HUES64 (cell line): ENCODE measurements at regions not wholly inside any gene's neighbourhood (a gene's known extent, or its start where the extent isn't known, plus 50 kb on each side); places are given as distances from the start of the nearest gene placed in this dataset.

ENCODE experiments used
- H3K27ac ChIP-seq: 2 replicates; pipeline ENCODE4 v1.7.0; 2013; ENCODE audit warnings: low read depth, low read length, inconsistent platforms
- H3K27me3 ChIP-seq: 2 replicates; pipeline ENCODE4 v1.6.1; 2013; ENCODE audit warnings: mild to moderate bottlenecking, low read length; ENCODE audit not compliant: insufficient read depth
- H3K36me3 ChIP-seq: 2 replicates; pipeline ENCODE4 v1.6.1; 2013; ENCODE audit warnings: mild to moderate bottlenecking, low read length; ENCODE audit not compliant: insufficient read depth
- H3K4me1 ChIP-seq: 2 replicates; pipeline ENCODE4 v1.6.1; 2013; ENCODE audit warnings: mild to moderate bottlenecking, low read length, moderate library complexity; ENCODE audit not compliant: insufficient read depth
- H3K4me3 ChIP-seq: 2 replicates; pipeline ENCODE4 v1.5.1; 2013; ENCODE audit warnings: mild to moderate bottlenecking, low read length, moderate library complexity
- H3K9ac ChIP-seq: 2 replicates; pipeline ENCODE4 v1.6.1; 2013; ENCODE audit warnings: mild to moderate bottlenecking, low read depth, low read length
- H3K9me3 ChIP-seq: 2 replicates; pipeline ENCODE4 v1.6.1; 2013; ENCODE audit warnings: low read depth, low read length; ENCODE audit not compliant: insufficient read depth
- WGBS: fragments of 150-250, 120-280 bp; methylation state at CpG from one replicate; pipeline ENCODE4 v1.1.7; 2013; ENCODE audit warnings: missing lambda C conversion rate; 5-methylcytosine and 5-hydroxymethylcytosine counted together

GRCh38 chrX:69097451-69098236 lies 67.6 kb downstream of the PJA1 start:
- 68% methylated on average over 14 of the region's 14 CpGs for WGBS
- Histone ChIP-seq H3K9ac (no peak overlapping the region), H3K9me3 (no peaks in the 10 kb centered on the region), H3K4me1 (0 out of 2 replicates have a peak, but pooled peaks cover 7% of the 10 kb centered on the region), H3K27ac (no peak overlapping the region), H3K36me3 (no peaks in the 10 kb centered on the region), H3K4me3 (no peak overlapping the region), H3K27me3 (no peaks in the 10 kb centered on the region)

- 81% methylated on average over 7 of the region's 7 CpGs for WGBS
- Histone ChIP-seq H3K9ac (no peak overlapping the region), H3K4me1 (0 out of 2 replicates have a peak, but pooled peaks cover 7% of the 10 kb centered on the region), H3K27me3 (no peaks in the 10 kb centered on the region), H3K4me3 (no peak overlapping the region), H3K27ac (no peak overlapping the region), H3K36me3 (no peaks in the 10 kb centered on the region), H3K9me3 (no peaks in the 10 kb centered on the region)
Measured at GRCh38 chrX:69096963-69097362, 68.3 kb downstream of the PJA1 start.

DNA sequence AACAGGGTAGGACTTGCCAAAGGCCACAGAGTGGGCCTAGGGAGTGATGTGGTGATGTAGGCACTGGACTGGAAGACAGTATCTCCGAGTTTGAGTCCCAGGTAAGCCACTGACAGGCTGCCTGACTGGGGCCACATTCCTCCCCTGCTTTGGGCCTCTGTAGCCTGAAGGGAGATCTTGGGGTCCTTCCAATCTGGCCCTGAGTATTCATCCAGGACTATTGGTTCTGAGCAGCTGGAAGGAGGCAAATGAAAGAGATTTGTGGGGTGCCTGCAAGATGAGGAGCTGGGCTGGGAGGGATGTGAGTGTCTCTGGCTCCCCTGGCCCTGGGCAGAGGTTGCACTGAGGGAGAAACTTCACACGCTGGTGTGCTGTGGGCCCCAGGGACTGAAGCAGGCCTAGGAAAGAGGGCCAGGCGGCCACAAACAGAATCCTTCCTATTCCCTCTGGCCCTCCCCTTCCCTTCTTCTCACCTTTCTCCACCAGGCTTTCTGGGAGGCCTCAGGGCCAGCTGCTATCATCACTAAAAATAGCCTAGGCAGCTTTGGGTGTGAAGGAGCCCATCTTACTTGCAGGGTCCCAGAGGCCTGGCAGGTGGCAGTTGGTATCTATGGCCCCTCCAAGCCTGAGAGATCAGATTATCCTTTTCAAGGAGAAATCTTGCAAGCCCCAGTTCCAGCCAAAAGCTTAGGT lies 70.1 kb downstream of the PJA1 start:
- WGBS, result 74% methylated on average over 3 of the region's 3 CpGs

GRCh38 chrX:69093960-69094871 lies 71.0 kb downstream of the PJA1 start:
- Histone ChIP-seq H3K36me3 (no peaks in the 10 kb centered on the region), H3K27me3 (no peaks in the 10 kb centered on the region), H3K4me1 (0 out of 2 replicates have a peak, but pooled peaks cover 7% of the 10 kb centered on the region), H3K4me3 (no peak overlapping the region), H3K9me3 (no peaks in the 10 kb centered on the region), H3K9ac (no peak overlapping the region), H3K27ac (no peak overlapping the region)
- 64% methylated on average over 19 of the region's 19 CpGs for WGBS

More for the DNA sequence above, 70.1 kb downstream of the PJA1 start:
- no peaks in the 10 kb centered on the region for H3K36me3 ChIP-seq
- no peak overlapping the region for H3K9ac ChIP-seq
- H3K27ac ChIP-seq, result no peak overlapping the region
- no peaks in the 10 kb centered on the region for H3K9me3 ChIP-seq
- H3K4me1 ChIP-seq, result 0 out of 2 replicates have a peak, but pooled peaks cover 7% of the 10 kb centered on the region
- H3K4me3 ChIP-seq, result no peak overlapping the region
- H3K27me3 ChIP-seq, result no peaks in the 10 kb centered on the region

GRCh38 chrX:69090022-69090421 lies 75.2 kb downstream of the PJA1 start:
- Histone ChIP-seq H3K4me1 (peaks cover 5% of the 10 kb centered on the region; the same call in 1 of the 2 replicates), H3K27me3 (no peaks in the 10 kb centered on the region; the same call in 1 of the 2 replicates), H3K9ac (no peak overlapping the region), H3K36me3 (no peaks in the 10 kb centered on the region), H3K9me3 (no peaks in the 10 kb centered on the region), H3K4me3 (no peak overlapping the region), H3K27ac (no peak overlapping the region)

- 68% methylated on average over 1 of the region's 3 CpGs for WGBS
- no peak overlapping the region for H3K9ac ChIP-seq
- no peak overlapping the region for H3K27ac ChIP-seq
- H3K36me3 ChIP-seq, result no peaks in the 10 kb centered on the region
- no peaks in the 10 kb centered on the region; the same call in 1 of the 2 replicates for H3K27me3 ChIP-seq
- no peaks in the 10 kb centered on the region for H3K9me3 ChIP-seq
- H3K4me3 ChIP-seq, result no peak overlapping the region
- peaks cover 5% of the 10 kb centered on the region; the same call in 1 of the 2 replicates for H3K4me1 ChIP-seq
Measured at GRCh38 chrX:69089203-69089602, 76.0 kb downstream of the PJA1 start.

- H3K4me3 ChIP-seq, result no peak overlapping the region
- H3K4me1 ChIP-seq, result peaks cover 9% of the 10 kb centered on the region; the same call in 1 of the 2 replicates
- H3K9me3 ChIP-seq, result no peaks in the 10 kb centered on the region
- H3K9ac ChIP-seq, result no peak overlapping the region
- 44% methylated on average over 8 of the region's 12 CpGs for WGBS
- no peaks in the 10 kb centered on the region for H3K36me3 ChIP-seq
- H3K27me3 ChIP-seq, result no peaks in the 10 kb centered on the region; the same call in 1 of the 2 replicates
- no peak overlapping the region for H3K27ac ChIP-seq
Measured at GRCh38 chrX:69088171-69088938, 76.9 kb downstream of the PJA1 start.

DNA sequence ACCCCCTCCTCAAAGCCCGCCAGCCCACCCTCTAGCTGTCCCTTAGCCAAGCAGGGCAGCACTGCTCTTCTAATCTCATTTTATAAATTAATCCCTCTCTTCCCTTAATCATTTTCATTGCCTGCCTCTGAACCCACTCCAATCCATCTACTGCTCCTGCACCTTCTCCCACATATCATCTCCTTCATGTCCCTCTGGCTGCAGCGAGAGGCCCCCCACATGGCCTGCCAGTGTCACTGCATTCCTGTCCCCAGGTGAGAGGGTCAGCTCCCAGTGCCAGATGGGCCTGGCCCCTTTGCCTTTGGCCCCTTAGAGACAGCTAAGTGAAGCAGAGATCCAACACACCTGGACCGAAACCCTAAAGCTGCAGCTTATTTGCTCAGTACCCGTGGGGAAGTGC lies 79.4 kb downstream of the PJA1 start:
- H3K36me3 ChIP-seq, result no peaks in the 10 kb centered on the region
- H3K27ac ChIP-seq, result no peak overlapping the region
- no peak overlapping the region for H3K4me3 ChIP-seq
- H3K9ac ChIP-seq, result no peak overlapping the region
- no peaks in the 10 kb centered on the region for H3K9me3 ChIP-seq
- 83% methylated on average over 4 of the region's 4 CpGs for WGBS
- H3K27me3 ChIP-seq, result no peaks in the 10 kb centered on the region; the same call in 1 of the 2 replicates
- peaks cover 11% of the 10 kb centered on the region; the same call in 1 of the 2 replicates for H3K4me1 ChIP-seq

GRCh38 chrX:69085151-69085550 lies 80.1 kb downstream of the PJA1 start:
- no peaks in the 10 kb centered on the region for H3K36me3 ChIP-seq
- H3K9ac ChIP-seq, result no peak overlapping the region
- H3K9me3 ChIP-seq, result no peaks in the 10 kb centered on the region
- peaks cover 11% of the 10 kb centered on the region; the same call in 1 of the 2 replicates for H3K4me1 ChIP-seq
- H3K4me3 ChIP-seq, result no peak overlapping the region
- no peaks in the 10 kb centered on the region; the same call in 1 of the 2 replicates for H3K27me3 ChIP-seq
- no peak overlapping the region for H3K27ac ChIP-seq
- 87% methylated on average over 1 of the region's 1 CpG for WGBS

DNA sequence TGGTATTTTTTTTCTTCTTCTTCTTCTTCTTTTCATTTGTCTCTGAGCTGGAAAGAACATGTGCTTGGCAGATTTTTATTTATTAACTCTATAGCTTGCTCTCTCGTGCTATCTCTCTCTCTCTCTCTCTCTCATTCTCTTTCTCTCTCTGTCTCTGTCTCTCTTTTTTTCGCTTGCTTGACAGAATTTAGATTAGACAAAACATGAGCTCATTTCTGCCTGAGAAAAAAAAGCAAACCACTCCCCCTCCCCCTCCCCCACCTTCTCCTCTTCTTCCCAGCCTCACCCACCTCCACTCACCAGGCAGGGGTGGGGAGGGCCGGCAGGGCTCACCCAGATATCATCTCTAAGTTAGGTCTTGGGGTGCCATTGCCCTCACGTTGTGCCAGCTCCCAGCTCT lies 81.5 kb downstream of the PJA1 start:
- 77% methylated on average over 3 of the region's 4 CpGs for WGBS
- Histone ChIP-seq H3K27ac (no peak overlapping the region), H3K9ac (no peak overlapping the region), H3K4me1 (peaks cover 10% of the 10 kb centered on the region; the same call in 1 of the 2 replicates), H3K9me3 (no peaks in the 10 kb centered on the region), H3K36me3 (no peaks in the 10 kb centered on the region), H3K4me3 (no peak overlapping the region), H3K27me3 (no peaks in the 10 kb centered on the region; the same call in 1 of the 2 replicates)
